HCT116 (cell line): ENCODE measurements at regions not wholly inside any gene's neighbourhood (a gene's known extent, or its start where the extent isn't known, plus 50 kb on each side); places are given as distances from the start of the nearest gene placed in this dataset.

Experiments
- ATAC-seq: fragments of 200-7000 bp; cut with Tn5 transposase; 2 replicates; pipeline ENCODE4 v1.9.1; 2020; ENCODE audit warnings: mild to moderate bottlenecking, moderate library complexity
- BruUV-seq: library from RNA; stranded (reverse); fragments of 400-500 nt; replicated peaks from 2 replicates; lab custom pipeline; 2021; lab: Mats Ljungman, UMichigan
- CTCF ChIA-PET: fragments of 300-600 bp; sonication (Branson Sonifier 250); formaldehyde crosslinking; loops from one replicate; lab custom pipeline; 2021; ENCODE audit warnings: antibody characterized with exemption; lab: Charles Lee
- POLR2A ChIA-PET: fragments of 300-600, 350-600 bp; sonication (Branson Sonifier 250); formaldehyde crosslinking; loops from one replicate; lab custom pipeline; 2021; ENCODE audit warnings: antibody characterized with exemption; lab: Charles Lee
- RAD21 ChIA-PET, 2 experiments: fragments of 300-600 bp; sonication (Branson Sonifier 250); formaldehyde crosslinking; loops; one replicate each; lab custom pipeline; 2023; ENCODE audit warnings: low total read pairs in 2 of 2; ENCODE audit not compliant: uncharacterized antibody in 2 of 2, unreplicated experiment in 2 of 2, low non-redundant PET in 1 of 2; lab: Charles Lee
- DNase-seq: peaks from one replicate; pipeline ENCODE4 v3.0.0-alpha.2; 2010; ENCODE audit warnings: low read depth, low spot score
- H2AFZ ChIP-seq: fragments of 200-600 bp; shearing (Covaris generic), sonication (generic); 2 replicates; pipeline ENCODE4 v1.6.1; 2017; ENCODE audit warnings: low read depth, mixed run types, mixed read lengths, antibody characterized with exemption, low read length; ENCODE audit not compliant: poor library complexity, severe bottlenecking
- H3K27ac ChIP-seq: 2 replicates; pipeline ENCODE4 v1.5.1; 2012; ENCODE audit warnings: low read depth, low read length
- H3K27me3 ChIP-seq: fragments of 200-600 bp; sonication (generic); 2 replicates; pipeline ENCODE4 v1.6.1; 2016; ENCODE audit warnings: mixed run types, low read length, mixed read lengths; ENCODE audit not compliant: insufficient read depth
- H3K36me3 ChIP-seq, 2 experiments: fragments of 200-500 bp in 1 of 2; fragments of 200-600 bp in 1 of 2; sonication (Bioruptor generic) in 1 of 2; sonication (generic) in 1 of 2; 2 replicates each; pipeline versions ENCODE4 v1.5.1 to v1.6.1; 2014 to 2016; ENCODE audit warnings: low read length in 2 of 2, inconsistent platforms in 1 of 2, mixed read lengths in 1 of 2, mixed run types in 1 of 2; ENCODE audit not compliant: insufficient read depth in 2 of 2, control insufficient read depth in 1 of 2
- H3K4me1 ChIP-seq, 2 experiments: fragments of 200-600 bp in 1 of 2; sonication (generic) in 1 of 2; 2 replicates each; pipeline versions ENCODE4 v1.5.1 to v1.6.1; 2012 to 2017; ENCODE audit warnings: low read length in 2 of 2, inconsistent platforms in 1 of 2, mild to moderate bottlenecking in 1 of 2, mixed read lengths in 1 of 2, mixed run types in 1 of 2, moderate library complexity in 1 of 2; ENCODE audit not compliant: insufficient read depth in 2 of 2, control insufficient read depth in 1 of 2
- H3K4me2 ChIP-seq: fragments of 200-600 bp; sonication (generic); 2 replicates; pipeline ENCODE4 v1.6.1; 2017; ENCODE audit warnings: mixed run types, low read length, mixed read lengths
- H3K4me3 ChIP-seq, 2 experiments: fragments of 200-600 bp in 1 of 2; sonication (generic) in 1 of 2; replicated peaks in 1 of 2; 2 replicates each; pipeline ENCODE4 v1.5.1; 2011 to 2016; ENCODE audit warnings: low read length in 2 of 2, control low read depth in 1 of 2, low read depth in 1 of 2, mild to moderate bottlenecking in 1 of 2, mixed read lengths in 1 of 2, mixed run types in 1 of 2
- H3K79me2 ChIP-seq: fragments of 200-600 bp; sonication (generic); 2 replicates; pipeline ENCODE4 v1.6.1; 2017; ENCODE audit warnings: mild to moderate bottlenecking, mixed run types, low read length, moderate library complexity, mixed read lengths; ENCODE audit not compliant: insufficient read depth
- H3K9ac ChIP-seq: fragments of 200-600 bp; sonication (generic); 2 replicates; pipeline ENCODE4 v1.6.1; 2016; ENCODE audit warnings: low read length, mixed read lengths
- H3K9me2 ChIP-seq: fragments of 200-600 bp; sonication (generic), shearing (Covaris generic); 2 replicates; pipeline ENCODE4 v1.6.1; 2017; ENCODE audit warnings: mixed run types, mild to moderate bottlenecking, moderate library complexity; ENCODE audit not compliant: insufficient read depth
- H3K9me3 ChIP-seq, 2 experiments: fragments of 200-500 bp in 1 of 2; fragments of 200-600 bp in 1 of 2; sonication (Bioruptor generic) in 1 of 2; sonication (generic) in 1 of 2; 2 replicates each; pipeline ENCODE4 v1.6.1; 2014 to 2017; ENCODE audit warnings: low read length in 2 of 2, mixed read lengths in 2 of 2, inconsistent platforms in 1 of 2, low read depth in 1 of 2, mild to moderate bottlenecking in 1 of 2, mixed run types in 1 of 2, moderate library complexity in 1 of 2; ENCODE audit not compliant: control insufficient read depth in 1 of 2, insufficient read depth in 1 of 2
- H4K20me1 ChIP-seq: fragments of 200-600 bp; sonication (generic), shearing (Covaris generic); 2 replicates; pipeline ENCODE4 v1.6.1; 2017; ENCODE audit warnings: mixed run types, mild to moderate bottlenecking, moderate library complexity; ENCODE audit not compliant: insufficient read depth
- ATF3 ChIP-seq: IDR thresholded peaks from 2 replicates; pipeline ENCODE4 v1.6.1; 2012
- CBX3 ChIP-seq: IDR thresholded peaks from 2 replicates; pipeline ENCODE4 v1.6.1; 2012; ENCODE audit warnings: low read depth
- CTCF ChIP-seq, 3 experiments: fragments of 200-600 bp in 1 of 3; sonication (generic) in 1 of 3; IDR thresholded peaks in 2 of 3; conservative IDR thresholded peaks in 1 of 3; 2 replicates each; pipeline ENCODE4 v1.5.1; 2012 to 2017; ENCODE audit warnings: low read depth in 2 of 3, low read length in 2 of 3, antibody characterized with exemption in 1 of 3, borderline replicate concordance in 1 of 3, control low read depth in 1 of 3, mild to moderate bottlenecking in 1 of 3, mixed read lengths in 1 of 3, mixed run types in 1 of 3, moderate library complexity in 1 of 3; ENCODE audit not compliant: insufficient read depth in 1 of 3
- EGR1 ChIP-seq: IDR thresholded peaks from 2 replicates; pipeline ENCODE4 v1.6.1; 2012; ENCODE audit warnings: low read depth
- ELF1 ChIP-seq: IDR thresholded peaks from 2 replicates; pipeline ENCODE4 v1.6.1; 2012; ENCODE audit warnings: low read depth, borderline replicate concordance
- EZH2 ChIP-seq: fragments of 200-600 bp; sonication (generic); IDR thresholded peaks from 2 replicates; pipeline ENCODE4 v1.6.1; 2017; ENCODE audit warnings: antibody characterized with exemption, mixed run types
- EZH2phosphoT487 ChIP-seq: fragments of 200-600 bp; IDR thresholded peaks from 2 replicates; pipeline ENCODE4 v1.6.1; 2018; ENCODE audit warnings: antibody characterized with exemption, borderline replicate concordance
- FOSL1 ChIP-seq: IDR thresholded peaks from 2 replicates; pipeline ENCODE4 v1.6.1; 2012; ENCODE audit warnings: low read depth
- JUND ChIP-seq: IDR thresholded peaks from 2 replicates; pipeline ENCODE4 v1.6.1; 2012
- POLR2A ChIP-seq: IDR thresholded peaks from 2 replicates; pipeline ENCODE4 v1.7.0; 2011; ENCODE audit warnings: borderline replicate concordance; ENCODE audit not compliant: insufficient read depth, insufficient read length; ENCODE audit errors: extremely low read depth
- RAD21 ChIP-seq: IDR thresholded peaks from 2 replicates; pipeline ENCODE4 v1.6.1; 2012; ENCODE audit warnings: low read depth, mild to moderate bottlenecking
- REST ChIP-seq: IDR thresholded peaks from 2 replicates; pipeline ENCODE4 v1.6.1; 2012; ENCODE audit warnings: low read depth
- SP1 ChIP-seq: IDR thresholded peaks from 2 replicates; pipeline ENCODE4 v1.6.1; 2012; ENCODE audit warnings: low read depth
- TCF7L2 ChIP-seq: IDR thresholded peaks from 2 replicates; pipeline ENCODE4 v1.7.0; 2011; ENCODE audit warnings: borderline replicate concordance, inconsistent platforms; ENCODE audit not compliant: insufficient read depth, insufficient read length; ENCODE audit errors: extremely low read depth
- ZBTB33 ChIP-seq: IDR thresholded peaks from 2 replicates; pipeline ENCODE4 v1.6.1; 2011; ENCODE audit warnings: mild to moderate bottlenecking, low read length, moderate library complexity; ENCODE audit not compliant: insufficient replicate concordance; ENCODE audit errors: extremely low read depth
- ZFX ChIP-seq: fragments of 450-650 bp; IDR thresholded peaks from 2 replicates; pipeline ENCODE4 v1.6.1; 2017
- ZNF274 ChIP-seq: fragments of 200-500 bp; sonication (Bioruptor generic); IDR thresholded peaks from 2 replicates; pipeline ENCODE4 v1.6.1; 2014; ENCODE audit warnings: mild to moderate bottlenecking, low read depth, low read length, inconsistent platforms
- intact Hi-C: fragments of 100-400 bp; cut with micrococcal nuclease; formaldehyde crosslinking; loops from 2 replicates; pipeline ENCODE4 v1.10.0; 2022

GRCh38 chr1:217982331-217983050 is 302.6 kb upstream of the RRP15 start:
- intact Hi-C loops, result no loop called here
- H3K27ac ChIP-seq, result no peak overlapping the region
- no peak overlapping the region for H2AFZ ChIP-seq
- no peak for DNase-seq
- H3K9me2 ChIP-seq, result no peaks in the 10 kb centered on the region
- H3K9me3 ChIP-seq, result no peaks in the 10 kb centered on the region
- no TSS peak for BruUV-seq
- ATAC-seq, result no peak
- no peaks in the 10 kb centered on the region for H3K79me2 ChIP-seq
- H3K4me1 ChIP-seq, result no peaks in the 10 kb centered on the region
- CTCF ChIA-PET, result no interaction called here
- H3K4me2 ChIP-seq, result no peak overlapping the region
- RAD21 ChIA-PET, result no interaction called here
- H3K9ac ChIP-seq, result no peak overlapping the region
- no peaks in the 10 kb centered on the region for H3K36me3 ChIP-seq
- TF ChIP-seq JUND (no peak), EZH2phosphoT487 (no peak), SP1 (no peak), CTCF (IDR thresholded peaks at IDR 0.05 in 2 of 3, conservative IDR thresholded peaks at IDR 0.05 in 1 of 3; ENCODE audit: borderline replicate concordance in 1 of 3, insufficient read depth in 1 of 3, low read depth in 2 of 3, low read length in 2 of 3) (no peak), EGR1 (no peak), REST (no peak), EZH2 (no peak), TCF7L2 (no peak), ELF1 (no peak), FOSL1 (no peak), CBX3 (no peak), RAD21 (no peak), ZNF274 (no peak), POLR2A (no peak), ATF3 (no peak), ZFX (no peak), ZBTB33 (no peak)
- TF ChIP-seq, all 23 proteins: peak for 0
- no peaks in the 10 kb centered on the region for H4K20me1 ChIP-seq
- no peaks in the 10 kb centered on the region for H3K27me3 ChIP-seq
- H3K4me3 ChIP-seq, result no peak overlapping the region
- POLR2A ChIA-PET, result no interaction called here
